SJCRH30 (cell line): ENCODE measurements at regions not wholly inside any gene's neighbourhood (a gene's known extent, or its start where the extent isn't known, plus 50 kb on each side); places are given as distances from the start of the nearest gene placed in this dataset.
A peak's percentile ranks its signal among the peaks of the same experiment; 100 is the strongest.
"Not testable (repeated sequence)": the region's sequence is repeated elsewhere in the genome, so short reads cannot be mapped to it uniquely, and the experiment has no call there.

Experiments used
- DNase-seq, 2 experiments: peaks; one replicate each; pipeline ENCODE4 v3.0.0-alpha.2; 2015 to 2020
- H3K27ac ChIP-seq: fragments of 250-450 bp; sonication (Bioruptor Pico); 2 replicates; pipeline ENCODE4 v1.5.1; 2020; ENCODE audit warnings: mild to moderate bottlenecking, moderate library complexity
- H3K27me3 ChIP-seq: fragments of 250-450 bp; sonication (Bioruptor Pico); 2 replicates; pipeline ENCODE4 v1.5.1; 2020; ENCODE audit warnings: mild to moderate bottlenecking, moderate library complexity
- H3K36me3 ChIP-seq: fragments of 250-450 bp; sonication (Bioruptor Pico); 2 replicates; pipeline ENCODE4 v1.5.1; 2020; ENCODE audit warnings: mild to moderate bottlenecking, moderate library complexity
- H3K4me1 ChIP-seq: fragments of 250-450 bp; sonication (Bioruptor Pico); 2 replicates; pipeline ENCODE4 v1.5.1; 2020; ENCODE audit warnings: mild to moderate bottlenecking, moderate library complexity
- H3K4me3 ChIP-seq: fragments of 250-450 bp; sonication (Bioruptor Pico); 2 replicates; pipeline ENCODE4 v1.5.1; 2020; ENCODE audit warnings: mild to moderate bottlenecking, moderate library complexity
- H3K9me3 ChIP-seq: fragments of 250-450 bp; sonication (Bioruptor Pico); replicated peaks from 2 replicates; pipeline ENCODE4 v1.5.1; 2020; ENCODE audit warnings: mild to moderate bottlenecking, moderate library complexity

- H3K27me3 ChIP-seq = no peaks in the 10 kb centered on the region
- H3K27ac ChIP-seq = no peak overlapping the region
- no peaks in the 10 kb centered on the region for H3K36me3 ChIP-seq
- H3K9me3 ChIP-seq = peaks cover 3% of the 10 kb centered on the region; the same call in 1 of the 2 replicates
- no peak overlapping the region for H3K4me3 ChIP-seq
- no peaks in the 10 kb centered on the region for H3K4me1 ChIP-seq
- peak; percentile 76 to 92 for DNase-seq
Measured at GRCh38 chr2:71923887-71924533, 223.7 kb downstream of the CYP26B1 start.

DNA sequence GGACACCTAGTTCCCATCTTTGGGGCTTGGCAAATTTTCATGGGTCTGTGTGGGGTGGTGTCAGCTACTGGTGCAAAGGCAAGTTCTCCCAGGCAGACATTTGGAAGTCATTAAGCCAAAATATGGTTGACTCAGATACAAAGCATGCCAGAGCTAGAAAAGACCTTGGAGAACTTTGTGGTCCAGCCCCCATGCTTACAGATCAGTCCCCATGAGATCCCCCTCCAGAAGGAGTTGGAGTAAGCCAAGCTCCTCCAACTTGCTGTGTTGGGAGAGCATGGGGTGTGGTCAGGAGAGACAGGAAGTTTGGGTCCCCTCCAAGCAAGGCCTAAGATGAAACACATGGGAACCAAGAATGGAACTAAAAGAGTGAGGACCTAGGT lies 224.5 kb downstream of the CYP26B1 start:
- no peak overlapping the region for H3K4me3 ChIP-seq
- no peaks in the 10 kb centered on the region for H3K4me1 ChIP-seq
- peaks cover 7% of the 10 kb centered on the region; the same call in 1 of the 2 replicates for H3K9me3 ChIP-seq
- H3K27me3 ChIP-seq = no peaks in the 10 kb centered on the region
- no peak for DNase-seq
- no peaks in the 10 kb centered on the region for H3K36me3 ChIP-seq
- H3K27ac ChIP-seq = no peak overlapping the region

GRCh38 chr2:71922499-71923142 lies 225.0 kb downstream of the CYP26B1 start:
- H3K36me3 ChIP-seq = no peaks in the 10 kb centered on the region
- H3K9me3 ChIP-seq = peaks cover 7% of the 10 kb centered on the region; the same call in 1 of the 2 replicates
- no peak overlapping the region for H3K27ac ChIP-seq
- no peaks in the 10 kb centered on the region for H3K27me3 ChIP-seq
- H3K4me3 ChIP-seq = no peak overlapping the region
- DNase-seq = no peak
- no peaks in the 10 kb centered on the region for H3K4me1 ChIP-seq

- Histone ChIP-seq H3K4me1 (no peaks in the 10 kb centered on the region), H3K9me3 (peaks cover 7% of the 10 kb centered on the region; the same call in 1 of the 2 replicates), H3K27ac (no peak overlapping the region), H3K36me3 (no peaks in the 10 kb centered on the region), H3K27me3 (no peaks in the 10 kb centered on the region), H3K4me3 (no peak overlapping the region)
- DNase-seq = no peak
Measured at GRCh38 chr2:71922091-71922490, 225.6 kb downstream of the CYP26B1 start.

GRCh38 chr2:71920819-71921218 lies 226.8 kb downstream of the CYP26B1 start:
- not testable (repeated sequence) for H3K4me1 ChIP-seq, H3K9me3 ChIP-seq, H3K4me3 ChIP-seq, H3K36me3 ChIP-seq, H3K27me3 ChIP-seq, H3K27ac ChIP-seq, DNase-seq

DNA sequence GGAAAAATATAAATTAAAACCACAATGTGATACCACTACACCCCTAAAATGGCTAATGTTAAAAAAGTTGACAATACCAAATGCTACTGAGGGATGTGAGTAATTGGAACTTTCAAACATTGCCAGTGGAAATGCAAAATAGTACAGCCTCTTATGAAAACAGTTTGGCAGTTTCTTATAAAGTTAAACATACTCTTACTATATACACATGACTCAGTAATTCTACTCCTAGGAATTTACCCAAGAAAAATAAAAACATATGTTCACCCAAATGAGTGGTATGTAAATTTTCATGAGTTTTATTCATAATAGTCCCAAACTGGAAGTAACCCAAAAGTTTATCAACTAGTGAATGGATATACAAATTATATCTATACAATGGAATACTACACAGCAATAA lies 228.0 kb downstream of the CYP26B1 start:
- Histone ChIP-seq H3K27me3 (no peaks in the 10 kb centered on the region), H3K9me3 (peaks cover 10% of the 10 kb centered on the region; the same call in 1 of the 2 replicates), H3K4me3 (no peak overlapping the region), H3K4me1 (no peaks in the 10 kb centered on the region), H3K27ac (no peak overlapping the region), H3K36me3 (no peaks in the 10 kb centered on the region)
- DNase-seq = no peak

GRCh38 chr2:71910277-71910676 lies 237.4 kb downstream of the CYP26B1 start:
- Histone ChIP-seq H3K4me1 (no peaks in the 10 kb centered on the region), H3K9me3 (peaks cover 17% of the 10 kb centered on the region), H3K27me3 (no peaks in the 10 kb centered on the region), H3K27ac (no peak overlapping the region), H3K36me3 (no peaks in the 10 kb centered on the region), H3K4me3 (no peak overlapping the region)
- no peak for DNase-seq

- no peak for DNase-seq
- H3K4me1 ChIP-seq = no peaks in the 10 kb centered on the region
- H3K4me3 ChIP-seq = no peak overlapping the region
- H3K9me3 ChIP-seq = peaks cover 16% of the 10 kb centered on the region
- H3K36me3 ChIP-seq = no peaks in the 10 kb centered on the region
- H3K27ac ChIP-seq = no peak overlapping the region
- no peaks in the 10 kb centered on the region for H3K27me3 ChIP-seq
Measured at GRCh38 chr2:71908798-71909197, 238.9 kb downstream of the CYP26B1 start.

GRCh38 chr2:71907503-71907902 lies 240.2 kb downstream of the CYP26B1 start:
- H3K27me3 ChIP-seq = no peaks in the 10 kb centered on the region
- H3K4me3 ChIP-seq = no peak overlapping the region
- H3K4me1 ChIP-seq = no peaks in the 10 kb centered on the region
- H3K9me3 ChIP-seq = peaks cover 14% of the 10 kb centered on the region
- no peaks in the 10 kb centered on the region for H3K36me3 ChIP-seq
- no peak overlapping the region for H3K27ac ChIP-seq
- DNase-seq = no peak

- Histone ChIP-seq H3K4me3 (no peak overlapping the region), H3K36me3 (no peaks in the 10 kb centered on the region), H3K27me3 (no peaks in the 10 kb centered on the region), H3K9me3 (peaks cover 11% of the 10 kb centered on the region), H3K4me1 (no peaks in the 10 kb centered on the region), H3K27ac (no peak overlapping the region)
- DNase-seq = no peak
Measured at GRCh38 chr2:71906357-71906973, 241.2 kb downstream of the CYP26B1 start.

GRCh38 chr2:71905205-71905604 lies 242.5 kb downstream of the CYP26B1 start:
- no peaks in the 10 kb centered on the region for H3K27me3 ChIP-seq
- H3K9me3 ChIP-seq = peaks cover 11% of the 10 kb centered on the region
- H3K36me3 ChIP-seq = no peaks in the 10 kb centered on the region
- no peak for DNase-seq
- H3K4me3 ChIP-seq = no peak overlapping the region
- no peak overlapping the region for H3K27ac ChIP-seq
- H3K4me1 ChIP-seq = no peaks in the 10 kb centered on the region

DNA sequence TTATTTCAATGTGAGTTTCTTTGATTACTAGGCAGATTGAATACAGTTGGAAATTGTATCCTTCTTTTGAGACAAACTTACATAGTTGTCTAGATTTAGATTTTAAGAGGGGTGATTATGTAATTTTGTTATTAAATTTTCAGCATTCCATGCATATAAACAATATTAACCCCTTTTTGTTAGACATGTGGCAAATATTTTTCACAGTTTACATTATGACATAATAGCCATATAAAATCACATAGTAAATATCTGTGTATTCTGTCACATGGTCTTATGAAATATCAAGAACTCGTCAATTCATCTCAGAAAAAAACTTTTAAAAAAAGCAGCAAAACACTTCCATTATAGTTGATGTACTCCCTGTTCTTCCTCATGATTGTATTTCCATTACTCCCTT lies 243.8 kb downstream of the CYP26B1 start:
- H3K27me3 ChIP-seq = no peaks in the 10 kb centered on the region
- no peaks in the 10 kb centered on the region for H3K4me1 ChIP-seq
- no peaks in the 10 kb centered on the region for H3K36me3 ChIP-seq
- H3K27ac ChIP-seq = no peak overlapping the region
- no peak overlapping the region for H3K4me3 ChIP-seq
- peaks cover 2% of the 10 kb centered on the region; the same call in 1 of the 2 replicates for H3K9me3 ChIP-seq
- no peak for DNase-seq

- DNase-seq = peak in 1 of 2 experiments; percentile 27
Measured at GRCh38 chr2:71901466-71901865, 246.2 kb downstream of the CYP26B1 start.

DNA sequence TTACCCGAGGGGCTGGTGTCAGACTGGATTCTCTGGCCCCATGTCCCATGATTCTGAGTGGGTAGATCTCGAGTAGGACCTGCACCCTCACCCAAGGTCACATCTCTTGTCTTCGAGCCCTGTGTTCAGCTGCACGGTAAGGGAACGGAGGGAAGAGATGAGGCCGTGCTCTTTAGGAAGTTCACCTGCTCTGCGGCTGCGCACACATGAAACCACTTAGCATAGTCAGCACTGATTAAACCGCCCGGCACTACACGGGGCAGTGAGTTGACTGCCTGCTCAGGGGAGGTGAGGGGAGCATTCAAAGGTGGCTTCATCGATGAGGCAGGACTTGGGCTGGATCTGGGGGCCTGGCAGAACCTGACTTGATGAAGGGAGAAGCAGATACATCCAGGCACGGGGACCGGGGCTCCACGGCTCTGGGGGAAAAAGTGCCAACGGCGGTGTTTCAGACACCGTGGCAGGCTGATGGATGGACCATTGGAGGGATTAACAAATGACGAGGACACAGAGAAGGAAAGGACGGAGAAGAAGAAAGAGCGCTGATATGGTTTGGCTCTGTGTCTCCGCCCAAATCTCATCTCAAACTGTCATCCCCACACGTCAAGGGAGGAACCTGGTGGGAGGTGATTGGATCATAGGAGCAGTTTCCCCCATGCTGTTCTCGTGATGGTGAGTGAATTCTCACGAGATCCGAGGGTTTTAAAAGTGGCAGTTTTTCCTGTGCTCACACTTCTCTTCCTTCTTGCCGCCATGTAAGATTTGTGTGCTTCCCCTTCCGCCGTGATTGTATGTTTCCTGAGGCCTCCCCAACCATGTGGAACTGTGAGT lies 248.6 kb downstream of the CYP26B1 start:
- no peaks in the 10 kb centered on the region for H3K27me3 ChIP-seq
- H3K36me3 ChIP-seq = no peaks in the 10 kb centered on the region
- no peak overlapping the region for H3K4me3 ChIP-seq
- no peaks in the 10 kb centered on the region for H3K9me3 ChIP-seq
- H3K4me1 ChIP-seq = peaks cover 16% of the 10 kb centered on the region
- no peak for DNase-seq
- H3K27ac ChIP-seq = no peak overlapping the region

More at GRCh38 chr2:71901466-71901865, 246.2 kb downstream of the CYP26B1 start:
- H3K27me3 ChIP-seq = no peaks in the 10 kb centered on the region
- no peaks in the 10 kb centered on the region for H3K9me3 ChIP-seq
- no peaks in the 10 kb centered on the region for H3K36me3 ChIP-seq
- H3K27ac ChIP-seq = no peak overlapping the region
- no peak overlapping the region for H3K4me3 ChIP-seq
- peaks cover 11% of the 10 kb centered on the region for H3K4me1 ChIP-seq

DNA sequence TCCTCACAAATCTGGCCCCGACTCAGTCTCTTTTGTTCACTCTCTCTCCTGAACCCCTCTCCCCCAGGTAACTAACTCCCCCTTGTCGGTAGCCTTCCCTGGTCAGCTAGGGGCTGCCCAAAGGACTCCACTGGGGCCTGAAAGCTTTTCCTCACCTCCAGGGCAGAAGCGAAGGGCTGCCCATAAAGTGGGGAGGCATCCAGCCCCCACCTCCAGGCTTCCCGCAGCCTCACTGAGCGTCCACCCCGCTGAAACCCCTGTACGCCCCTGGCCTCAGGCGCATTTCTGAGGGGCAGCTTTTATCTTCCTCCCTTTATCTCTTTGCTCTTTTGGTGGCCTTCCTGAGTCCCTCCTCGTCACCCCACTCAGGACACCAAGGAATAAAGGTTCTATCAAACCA lies 249.3 kb downstream of the CYP26B1 start:
- H3K36me3 ChIP-seq = no peaks in the 10 kb centered on the region
- H3K4me1 ChIP-seq = peaks cover 16% of the 10 kb centered on the region
- H3K27ac ChIP-seq = no peak overlapping the region
- H3K9me3 ChIP-seq = no peaks in the 10 kb centered on the region
- no peak overlapping the region for H3K4me3 ChIP-seq
- DNase-seq = no peak
- H3K27me3 ChIP-seq = no peaks in the 10 kb centered on the region
